ENCODE measurements at regions not wholly inside any gene's neighbourhood (a gene's known extent, or its start where the extent isn't known, plus 50 kb on each side); places are given as distances from the start of the nearest gene placed in this dataset.
"Not testable (repeated sequence)": the region's sequence is repeated elsewhere in the genome, so short reads cannot be mapped to it uniquely, and the experiment has no call there.

DNA sequence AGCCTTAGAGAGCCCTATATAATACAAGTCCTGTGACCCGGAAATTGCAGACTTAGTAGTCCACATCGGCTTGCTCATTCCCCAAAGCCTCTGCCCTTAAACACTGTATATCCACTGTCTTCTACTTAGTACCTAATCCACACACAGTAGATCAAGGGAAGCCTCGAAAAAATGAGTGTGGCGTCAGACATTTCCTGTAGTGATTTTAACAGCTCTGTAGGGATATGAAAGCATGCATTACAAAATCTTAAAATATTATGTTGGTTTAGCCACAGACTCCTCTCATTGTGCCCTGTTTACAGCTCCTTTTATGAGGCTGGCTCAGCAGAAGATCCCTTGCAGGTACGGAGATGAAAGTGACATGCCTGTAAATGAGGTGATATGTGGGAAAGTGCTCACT, 416.3 kb downstream of the LIG4 start:
- no peak overlapping the region for H3K27ac Mint-ChIP-seq
- H3K9me3 Mint-ChIP-seq = peaks cover 0 to 6% (median 2%) of the 10 kb centered on the region in 7 donors
- H3K36me3 Mint-ChIP-seq = no peaks in the 10 kb centered on the region
- H3K4me3 Mint-ChIP-seq = no peak overlapping the region
- H3K27me3 Mint-ChIP-seq = no peaks in the 10 kb centered on the region
- DNase-seq (no peak), ATAC-seq (ENCODE audit: low read depth in 2 of 2) (no peak)
- no peaks in the 10 kb centered on the region for H3K4me1 Mint-ChIP-seq

DNA sequence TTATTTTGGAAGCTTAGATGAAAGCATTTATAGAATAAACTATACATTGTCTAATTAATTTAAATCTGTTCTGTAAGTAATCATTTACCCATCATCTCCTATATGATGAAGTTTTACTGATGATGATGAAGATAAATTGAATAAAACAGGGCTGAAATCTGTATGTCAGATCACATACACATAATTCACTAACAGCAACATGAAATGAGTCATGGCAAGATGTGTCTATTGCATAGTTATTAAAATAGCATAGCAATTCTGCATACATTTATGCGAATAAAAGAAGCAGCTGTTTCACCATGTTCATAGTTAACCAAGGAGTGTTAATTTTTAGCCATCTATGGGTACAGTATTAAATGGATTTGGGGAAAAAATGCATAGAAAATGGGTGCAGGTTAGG, 424.9 kb downstream of the LIG4 start:
- Mint-ChIP-seq H3K27ac (no peak overlapping the region), H3K4me1 (no peaks in the 10 kb centered on the region), H3K9me3 (peaks cover 0 to 4% (median 2%) of the 10 kb centered on the region in 7 donors), H3K27me3 (no peaks in the 10 kb centered on the region), H3K4me3 (no peak overlapping the region), H3K36me3 (no peaks in the 10 kb centered on the region)
- DNase-seq = no peak
- no peak for ATAC-seq (ENCODE audit: low read depth in 2 of 2)

DNA sequence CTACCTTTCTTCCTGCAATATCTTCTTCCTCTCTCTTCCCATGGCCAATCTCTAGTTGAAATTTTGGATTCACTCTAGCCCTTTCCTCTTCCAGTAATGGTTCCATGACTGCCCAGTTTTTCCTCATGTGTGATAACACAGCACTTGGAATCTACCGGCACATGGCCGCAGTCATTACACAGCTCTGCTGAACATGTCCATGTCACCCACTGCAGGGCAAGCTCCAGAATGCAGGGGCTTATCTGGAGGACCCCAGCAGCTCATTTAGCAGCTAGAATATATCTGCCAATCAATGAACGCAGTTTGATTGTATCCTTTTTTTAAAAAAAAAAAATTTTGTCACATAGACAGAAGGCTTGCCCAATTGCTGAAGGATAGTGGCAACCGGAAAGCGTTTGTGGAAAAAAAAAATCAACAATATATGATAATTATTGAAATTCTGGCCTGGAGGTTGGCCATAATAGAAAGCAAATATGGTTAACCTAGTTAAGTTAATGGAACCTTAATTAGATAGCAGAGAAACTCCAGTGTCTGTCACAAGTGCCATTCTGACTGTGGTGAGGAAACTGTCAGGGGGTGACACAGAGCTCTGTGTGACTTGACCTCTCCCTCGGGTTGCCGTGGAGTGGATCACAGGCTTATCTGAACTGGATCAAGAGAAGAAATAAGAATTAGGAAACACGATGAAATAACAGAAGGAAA, 426.7 kb downstream of the LIG4 start:
- Mint-ChIP-seq H3K36me3 (no peaks in the 10 kb centered on the region), H3K4me3 (no peak overlapping the region), H3K27ac (no peak overlapping the region), H3K27me3 (no peaks in the 10 kb centered on the region), H3K4me1 (no peaks in the 10 kb centered on the region), H3K9me3 (peaks cover 0 to 5% (median 2%) of the 10 kb centered on the region in 7 donors)
- ATAC-seq (ENCODE audit: low read depth in 2 of 2) (no peak), DNase-seq (no peak)

DNA sequence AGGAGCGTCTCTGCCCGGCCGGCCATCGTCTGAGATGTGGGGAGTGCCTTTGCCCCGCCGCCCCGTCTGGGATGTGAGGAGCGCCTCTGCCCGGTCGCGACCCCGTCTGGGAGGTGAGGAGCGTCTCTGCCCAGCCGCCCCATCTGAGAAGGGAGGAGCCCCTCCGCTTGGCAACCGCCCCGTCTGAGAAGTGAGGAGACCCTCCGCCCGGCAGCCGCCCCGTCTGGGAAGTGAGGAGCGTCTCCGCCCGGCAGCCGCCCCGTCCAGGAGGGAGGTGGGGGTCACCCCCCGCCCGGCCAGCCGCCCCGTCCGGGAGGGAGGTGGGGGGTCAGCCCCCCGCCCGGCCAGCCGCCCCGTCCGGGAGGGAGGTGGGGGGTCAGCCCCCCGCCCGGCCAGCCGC, 432.7 kb downstream of the LIG4 start:
- DNase-seq; H3K36me3 Mint-ChIP-seq; H3K27ac Mint-ChIP-seq; H3K9me3 Mint-ChIP-seq; H3K27me3 Mint-ChIP-seq; H3K4me1 Mint-ChIP-seq; ATAC-seq (ENCODE audit: low read depth in 2 of 2); H3K4me3 Mint-ChIP-seq: not testable (repeated sequence)

DNA sequence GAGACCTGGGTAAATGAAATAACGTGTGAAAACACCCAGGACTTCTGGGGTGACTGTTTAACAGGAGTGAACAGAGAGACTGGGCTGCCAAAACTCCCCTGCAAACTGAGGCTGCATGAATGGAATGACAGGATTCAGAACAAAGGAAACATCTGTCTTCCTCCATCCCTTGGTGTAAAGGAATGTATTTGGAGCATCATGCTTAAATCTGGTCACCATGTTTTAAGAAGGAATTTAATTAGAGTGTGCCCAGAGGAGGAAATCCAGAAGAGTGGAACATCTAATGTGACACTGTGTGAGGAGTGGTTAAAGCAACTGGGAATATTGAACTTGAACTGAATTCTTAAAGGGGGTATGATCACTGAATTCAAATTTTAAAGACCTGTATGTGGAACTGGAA, 437.2 kb downstream of the LIG4 start:
- H3K4me1 Mint-ChIP-seq = no peaks in the 10 kb centered on the region
- ATAC-seq (ENCODE audit: low read depth in 2 of 2) = no peak
- H3K9me3 Mint-ChIP-seq = peaks cover 0 to 4% (median 2%) of the 10 kb centered on the region in 7 donors
- no peaks in the 10 kb centered on the region for H3K36me3 Mint-ChIP-seq
- H3K4me3 Mint-ChIP-seq = no peak overlapping the region
- no peaks in the 10 kb centered on the region for H3K27me3 Mint-ChIP-seq
- no peak for DNase-seq
- no peak overlapping the region for H3K27ac Mint-ChIP-seq

DNA sequence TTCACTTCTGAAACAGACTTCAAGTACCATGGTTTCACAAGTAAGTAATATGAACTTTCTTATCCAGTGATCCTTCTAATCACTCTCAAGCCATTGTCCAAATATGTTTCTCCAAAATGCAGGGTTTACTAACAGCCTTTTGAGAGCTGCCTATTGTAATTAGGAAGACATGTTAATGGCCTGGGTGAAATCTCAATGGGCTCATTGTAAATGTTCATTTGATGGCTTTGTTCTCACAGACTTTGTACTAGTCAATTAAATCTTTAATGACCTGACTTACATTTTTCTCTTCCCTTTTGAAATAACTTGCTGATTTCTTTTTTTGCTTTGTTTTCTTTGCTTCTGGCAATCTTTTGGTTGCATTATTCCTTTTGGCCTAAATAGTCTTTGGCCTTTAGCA, 444.8 kb downstream of the LIG4 start:
- no peaks in the 10 kb centered on the region for H3K4me1 Mint-ChIP-seq
- H3K9me3 Mint-ChIP-seq = peaks cover 0 to 7% (median 3%) of the 10 kb centered on the region in 7 donors
- no peaks in the 10 kb centered on the region for H3K36me3 Mint-ChIP-seq
- no peak overlapping the region for H3K27ac Mint-ChIP-seq
- no peak for DNase-seq
- ATAC-seq (ENCODE audit: low read depth in 2 of 2) = no peak
- H3K4me3 Mint-ChIP-seq = no peak overlapping the region
- H3K27me3 Mint-ChIP-seq = no peaks in the 10 kb centered on the region

DNA sequence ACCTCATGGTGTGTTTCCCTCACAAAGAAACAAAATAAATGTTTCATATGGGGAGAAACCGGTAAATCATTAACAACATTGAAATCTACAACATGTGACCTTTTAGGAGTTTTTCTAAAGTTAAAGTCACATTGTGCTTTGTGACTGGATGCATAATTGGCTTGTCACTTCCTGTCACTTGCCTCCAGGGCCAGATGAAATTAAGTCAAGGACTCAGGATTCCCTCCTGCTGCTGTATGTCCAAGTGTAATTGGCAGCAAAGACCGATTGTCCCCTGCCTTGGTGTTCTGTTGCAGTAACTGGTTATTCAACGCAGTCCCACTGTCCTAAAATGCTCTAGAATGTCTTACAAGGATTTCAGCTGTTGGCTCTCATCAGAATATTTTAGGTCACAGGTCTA, 448.2 kb downstream of the LIG4 start:
- ATAC-seq (ENCODE audit: low read depth in 2 of 2) (no peak), DNase-seq (no peak)
- no peaks in the 10 kb centered on the region for H3K4me1 Mint-ChIP-seq
- H3K27me3 Mint-ChIP-seq = no peaks in the 10 kb centered on the region
- H3K4me3 Mint-ChIP-seq = peak overlapping the region in 1 of 8 donors; percentile 2
- H3K27ac Mint-ChIP-seq = no peak overlapping the region
- no peaks in the 10 kb centered on the region for H3K36me3 Mint-ChIP-seq
- peaks cover 0 to 5% (median 2%) of the 10 kb centered on the region in 7 donors for H3K9me3 Mint-ChIP-seq

DNA sequence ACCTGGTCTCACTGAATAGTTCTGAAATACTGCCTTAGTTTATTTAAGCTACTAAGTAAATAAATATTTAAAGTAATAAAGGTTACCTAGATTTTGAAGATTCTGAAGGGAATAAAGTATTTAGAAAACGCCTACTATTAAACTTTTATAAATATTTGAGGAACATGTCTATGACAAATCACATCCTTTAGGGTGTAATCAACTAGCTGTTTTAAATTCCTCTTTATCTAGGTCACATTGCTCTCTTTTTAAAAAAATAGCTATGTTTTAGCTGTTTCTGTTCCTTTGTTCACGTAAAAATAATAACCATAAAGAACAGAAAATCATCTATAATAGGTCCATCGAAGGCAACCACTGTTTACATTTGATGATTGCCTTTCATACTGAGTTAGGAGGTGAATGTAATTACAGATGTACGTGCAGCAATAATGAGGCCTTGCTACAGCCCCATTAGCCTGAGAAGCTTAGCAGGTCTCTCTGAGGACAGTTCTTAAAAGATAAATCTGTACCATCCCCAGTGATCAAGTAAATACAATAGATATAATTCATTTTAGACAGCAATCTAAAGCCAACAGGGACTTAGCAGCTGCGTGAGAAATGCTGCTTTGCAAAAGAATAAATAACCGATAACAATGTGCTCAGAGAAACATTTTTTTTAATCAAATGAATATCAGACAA, 449.5 kb downstream of the LIG4 start:
- Mint-ChIP-seq H3K4me1 (no peaks in the 10 kb centered on the region), H3K36me3 (no peaks in the 10 kb centered on the region), H3K9me3 (peaks cover 0 to 5% (median 2%) of the 10 kb centered on the region in 7 donors), H3K4me3 (no peak overlapping the region), H3K27ac (no peak overlapping the region), H3K27me3 (no peaks in the 10 kb centered on the region)
- no peak for ATAC-seq (ENCODE audit: low read depth in 2 of 2)
- DNase-seq = no peak

DNA sequence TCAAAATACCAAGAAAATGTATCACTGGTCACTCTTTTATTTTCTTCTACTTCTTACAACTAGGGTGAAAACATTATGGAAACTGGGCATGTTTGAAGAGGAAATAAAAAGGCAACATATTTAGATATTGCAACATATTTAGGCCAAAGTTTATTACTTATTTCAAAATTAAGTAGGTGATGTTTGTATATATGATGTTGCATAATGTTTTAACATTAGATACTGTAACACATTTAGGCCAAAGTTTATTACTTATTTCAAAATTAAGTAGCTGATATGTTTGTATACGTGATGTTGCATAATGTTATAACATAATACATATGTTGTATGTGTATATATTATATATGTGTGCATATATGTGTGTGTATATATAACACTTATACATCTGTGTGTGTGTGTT, 451.3 kb downstream of the LIG4 start:
- Mint-ChIP-seq H3K9me3 (peaks cover 0 to 9% (median 2%) of the 10 kb centered on the region in 7 donors), H3K27ac (no peak overlapping the region), H3K27me3 (no peaks in the 10 kb centered on the region), H3K4me3 (no peak overlapping the region), H3K36me3 (no peaks in the 10 kb centered on the region), H3K4me1 (no peaks in the 10 kb centered on the region)
- DNase-seq = no peak
- no peak for ATAC-seq (ENCODE audit: low read depth in 2 of 2)

DNA sequence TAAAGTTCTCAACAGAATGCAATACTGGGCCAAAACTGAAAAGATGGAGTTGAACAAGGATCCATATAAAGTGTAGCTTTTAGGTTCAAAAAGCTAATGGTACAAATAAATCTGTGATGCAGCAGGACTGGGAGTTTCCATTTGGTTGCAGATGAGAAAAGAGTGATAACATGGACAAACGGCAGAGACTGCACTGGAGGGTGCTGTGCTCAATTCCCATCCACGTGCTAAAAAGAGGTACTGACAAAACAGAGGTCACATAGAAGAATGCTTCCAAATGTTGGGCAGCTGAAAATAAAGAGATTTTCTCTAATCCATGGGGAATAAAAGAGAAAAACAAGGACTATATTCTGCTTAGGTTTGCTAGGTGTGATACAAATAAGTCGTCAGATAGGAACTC, 461.6 kb downstream of the LIG4 start:
- Mint-ChIP-seq H3K36me3 (no peaks in the 10 kb centered on the region), H3K9me3 (peaks cover 0 to 6% (median 0%) of the 10 kb centered on the region in 7 donors), H3K27me3 (no peaks in the 10 kb centered on the region), H3K4me3 (no peak overlapping the region), H3K27ac (no peak overlapping the region), H3K4me1 (no peaks in the 10 kb centered on the region)
- no peak for DNase-seq
- no peak for ATAC-seq (ENCODE audit: low read depth in 2 of 2)

DNA sequence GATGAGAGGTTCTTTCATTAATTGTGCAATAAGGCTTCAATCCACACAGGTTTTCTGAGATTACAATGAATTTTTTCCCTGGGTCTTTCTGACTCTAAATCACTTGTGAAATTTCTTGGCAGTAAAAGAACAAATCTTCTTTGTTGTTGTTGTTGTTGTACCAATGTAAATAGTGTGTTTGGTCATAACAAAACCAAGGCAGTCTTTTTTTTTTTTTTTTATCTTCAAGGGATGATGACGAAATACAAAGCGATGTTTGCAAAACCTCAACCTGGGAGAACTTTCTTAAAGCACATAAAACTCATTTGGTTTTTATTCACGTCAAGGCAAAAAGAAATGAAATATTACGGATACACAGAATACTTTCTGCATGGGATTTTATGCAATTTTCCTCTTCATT, 462.0 kb downstream of the LIG4 start:
- DNase-seq (no peak), ATAC-seq (ENCODE audit: low read depth in 2 of 2) (no peak)
- Mint-ChIP-seq H3K9me3 (peaks cover 0 to 6% (median 0%) of the 10 kb centered on the region in 7 donors), H3K4me1 (no peaks in the 10 kb centered on the region), H3K4me3 (no peak overlapping the region), H3K36me3 (no peaks in the 10 kb centered on the region), H3K27me3 (no peaks in the 10 kb centered on the region), H3K27ac (no peak overlapping the region)

DNA sequence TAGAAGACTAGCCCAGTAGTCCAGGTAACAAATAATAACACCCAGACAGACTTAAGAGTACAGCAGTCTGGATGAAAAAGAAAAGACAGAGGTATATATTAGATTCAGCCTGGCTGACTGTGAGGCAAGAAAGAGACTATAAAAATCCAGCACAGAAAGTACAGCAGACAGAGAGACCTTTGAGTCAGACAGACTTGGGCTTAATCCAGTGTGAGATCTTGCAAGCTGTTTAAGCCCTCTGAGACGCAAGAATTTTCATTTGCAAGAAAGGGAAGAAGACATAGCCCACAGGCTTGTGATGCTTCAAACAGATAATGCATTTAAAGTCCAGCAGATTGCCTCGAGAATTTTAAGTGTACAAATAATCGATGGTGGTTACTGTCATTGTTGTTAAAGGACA, 471.4 kb downstream of the LIG4 start:
- Mint-ChIP-seq H3K9me3 (peaks cover 0 to 2% (median 0%) of the 10 kb centered on the region in 7 donors), H3K4me3 (no peak overlapping the region)

DNA sequence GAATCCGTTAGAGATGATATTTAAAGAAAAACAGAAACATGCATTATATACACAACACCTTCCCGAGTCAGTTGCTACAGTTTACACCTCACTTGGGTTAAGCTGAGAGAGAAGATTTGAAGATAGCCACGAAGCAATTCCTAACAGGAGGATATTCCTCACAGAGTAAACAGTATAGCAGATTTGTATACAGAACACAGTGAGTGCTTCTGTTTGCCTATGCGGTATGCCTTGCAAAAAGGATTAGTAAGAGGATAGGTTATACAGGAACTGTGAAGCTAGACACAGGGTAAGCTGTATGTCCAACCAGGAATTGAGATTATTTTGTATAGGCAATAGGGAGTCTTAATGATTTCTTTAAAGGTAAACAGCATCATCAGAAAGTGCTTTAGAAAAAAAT, 471.8 kb downstream of the LIG4 start:
- no peak overlapping the region for H3K4me3 Mint-ChIP-seq
- no peak overlapping the region for H3K27ac Mint-ChIP-seq
- ATAC-seq (ENCODE audit: low read depth in 2 of 2) (no peak), DNase-seq (no peak)
- peaks cover 0 to 5% (median 0%) of the 10 kb centered on the region in 7 donors for H3K9me3 Mint-ChIP-seq
- no peaks in the 10 kb centered on the region for H3K27me3 Mint-ChIP-seq
- H3K36me3 Mint-ChIP-seq = no peaks in the 10 kb centered on the region
- H3K4me1 Mint-ChIP-seq = no peaks in the 10 kb centered on the region

More for the DNA sequence above, 471.4 kb downstream of the LIG4 start:
- no peak for ATAC-seq (ENCODE audit: low read depth in 2 of 2)
- no peak for DNase-seq
- Mint-ChIP-seq H3K36me3 (no peaks in the 10 kb centered on the region), H3K4me1 (no peaks in the 10 kb centered on the region), H3K27me3 (no peaks in the 10 kb centered on the region), H3K27ac (no peak overlapping the region)

DNA sequence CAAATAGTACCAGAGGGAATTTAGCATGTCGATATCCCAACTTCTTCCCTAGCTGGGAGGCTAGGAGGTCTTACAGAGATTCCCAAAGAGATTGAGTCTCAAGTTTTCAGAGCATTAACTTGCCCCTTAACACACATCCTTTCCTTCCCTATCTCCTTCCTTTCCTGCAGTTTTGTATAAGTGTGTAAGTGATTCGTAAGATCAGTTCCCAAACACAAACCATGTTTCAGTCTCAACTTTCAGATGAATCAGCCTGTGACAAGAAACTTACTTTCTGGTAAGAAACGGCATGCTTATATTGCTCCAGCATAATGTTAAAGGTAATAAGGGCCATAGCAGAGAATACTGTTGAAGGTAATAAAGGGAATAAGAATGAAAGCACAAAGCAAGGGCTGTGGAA, 472.2 kb downstream of the LIG4 start:
- peaks cover 0 to 5% (median 0%) of the 10 kb centered on the region in 7 donors for H3K9me3 Mint-ChIP-seq
- H3K4me3 Mint-ChIP-seq = no peak overlapping the region
- ATAC-seq (ENCODE audit: low read depth in 2 of 2) = no peak
- no peaks in the 10 kb centered on the region for H3K4me1 Mint-ChIP-seq
- no peak overlapping the region for H3K27ac Mint-ChIP-seq
- DNase-seq = no peak
- H3K36me3 Mint-ChIP-seq = no peaks in the 10 kb centered on the region
- no peaks in the 10 kb centered on the region for H3K27me3 Mint-ChIP-seq
